Body of pancreas (tissue), 4 donors: ENCODE measurements at regions not wholly inside any gene's neighbourhood (a gene's known extent, or its start where the extent isn't known, plus 50 kb on each side); places are given as distances from the start of the nearest gene placed in this dataset.

Source experiments
- ATAC-seq: fragments of 150-250 bp; one replicate; pipeline ENCODE4 v1.9.1; 2016
- DNase-seq, 4 donors: peaks; one replicate each; pipeline ENCODE4 v3.0.0-alpha.2; 2019
- H3K27ac ChIP-seq, 4 donors: fragments of 200-600 bp; sonication (generic); 1 replicate in 3 of 4; 2 replicates in 1 of 4; pipeline versions ENCODE4 v1.5.1 to v1.6.1; 2016 to 2019; ENCODE audit warnings: mild to moderate bottlenecking in 1 of 4, mixed read lengths in 1 of 4, moderate library complexity in 1 of 4
- H3K27me3 ChIP-seq, 2 donors: fragments of 200-600 bp; sonication (generic); one replicate each; pipeline ENCODE4 v1.6.0; 2016; ENCODE audit warnings: mild to moderate bottlenecking in 1 of 2
- H3K36me3 ChIP-seq, 2 donors: fragments of 200-600 bp; sonication (generic); replicated peaks in 1 of 2; 2 replicates each; pipeline ENCODE4 v1.5.1; 2016; ENCODE audit warnings: low read depth in 2 of 2; ENCODE audit not compliant: insufficient read depth in 1 of 2
- H3K4me1 ChIP-seq: fragments of 200-600 bp; sonication (generic); one replicate; pipeline ENCODE4 v1.6.0; 2016
- H3K4me3 ChIP-seq, 2 donors: fragments of 200-600 bp; sonication (generic); 1 replicate in 1 of 2; 2 replicates in 1 of 2; pipeline ENCODE4 v1.5.1; 2016 to 2019
- H3K9me3 ChIP-seq, 3 donors: fragments of 200-600 bp; sonication (generic); 1 replicate in 2 of 3; 2 replicates in 1 of 3; pipeline ENCODE4 v1.5.1; 2016
- POLR2A ChIP-seq, 3 donors: fragments of 450-650 bp; IDR thresholded peaks; one replicate each; pipeline ENCODE4 v1.6.1; 2016; ENCODE audit warnings: antibody characterized with exemption in 3 of 3, mild to moderate bottlenecking in 2 of 3
- WGBS, 2 donors: methylation state at CpG; one replicate each; pipeline ENCODE4 v1.1.5; 2017; 5-methylcytosine and 5-hydroxymethylcytosine counted together
- intact Hi-C: fragments of 100-400 bp; cut with DNase I; formaldehyde crosslinking; loops from one replicate; pipeline ENCODE4 v1.15.1; 2023
- TF ChIP-seq, protein P1 (sequence below), 7 experiments: fragments of 450-650 bp in 4 of 7; fragments of 200-600 bp in 3 of 7; sonication (generic) in 3 of 7; IDR thresholded peaks; one replicate each; pipeline ENCODE4 v1.5.1; 2016 to 2019; ENCODE audit warnings: antibody characterized with exemption in 7 of 7

GRCh38 chr6:153816366-153816765 lies 222.7 kb upstream of the OPRM1 start:
- peak; percentile 59 to 79 (median 70) for DNase-seq
- 2 to 14% methylated on average over 3 of the region's 3 CpGs for WGBS, 2 donors

DNA sequence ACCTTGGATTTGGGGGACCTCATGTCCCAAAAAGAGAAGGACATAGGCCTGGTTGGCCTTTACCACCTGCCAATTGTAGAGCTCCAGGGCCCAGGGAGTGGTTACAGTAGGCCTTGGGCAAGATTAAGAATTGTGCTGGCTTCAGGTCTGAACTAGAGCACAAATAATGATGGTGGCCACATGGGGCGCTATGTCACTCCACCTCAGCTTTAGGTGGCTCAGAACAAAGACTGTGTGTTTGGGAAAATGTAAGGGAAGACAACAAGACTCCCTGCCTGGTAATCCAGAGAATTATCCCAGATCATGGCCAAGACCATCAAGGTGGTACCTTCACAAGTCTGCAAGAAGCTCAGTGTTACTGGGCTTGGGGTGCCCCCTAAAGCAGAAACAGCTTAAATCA lies 224.9 kb upstream of the OPRM1 start:
- ATAC-seq, result no peak
- Histone ChIP-seq H3K4me1 (peaks cover 15% of the 10 kb centered on the region), H3K27me3 (no peaks in the 10 kb centered on the region), H3K36me3 (no peaks in the 10 kb centered on the region), H3K27ac (no peak overlapping the region), H3K9me3 (peaks cover 0 to 15% (median 0%) of the 10 kb centered on the region in 3 donors), H3K4me3 (no peak overlapping the region)
- WGBS, 2 donors, result 54 to 71% methylated on average over 1 of the region's 1 CpG
- DNase-seq, result no peak
- intact Hi-C loops, result no loop called here
- TF ChIP-seq, protein P1, sequence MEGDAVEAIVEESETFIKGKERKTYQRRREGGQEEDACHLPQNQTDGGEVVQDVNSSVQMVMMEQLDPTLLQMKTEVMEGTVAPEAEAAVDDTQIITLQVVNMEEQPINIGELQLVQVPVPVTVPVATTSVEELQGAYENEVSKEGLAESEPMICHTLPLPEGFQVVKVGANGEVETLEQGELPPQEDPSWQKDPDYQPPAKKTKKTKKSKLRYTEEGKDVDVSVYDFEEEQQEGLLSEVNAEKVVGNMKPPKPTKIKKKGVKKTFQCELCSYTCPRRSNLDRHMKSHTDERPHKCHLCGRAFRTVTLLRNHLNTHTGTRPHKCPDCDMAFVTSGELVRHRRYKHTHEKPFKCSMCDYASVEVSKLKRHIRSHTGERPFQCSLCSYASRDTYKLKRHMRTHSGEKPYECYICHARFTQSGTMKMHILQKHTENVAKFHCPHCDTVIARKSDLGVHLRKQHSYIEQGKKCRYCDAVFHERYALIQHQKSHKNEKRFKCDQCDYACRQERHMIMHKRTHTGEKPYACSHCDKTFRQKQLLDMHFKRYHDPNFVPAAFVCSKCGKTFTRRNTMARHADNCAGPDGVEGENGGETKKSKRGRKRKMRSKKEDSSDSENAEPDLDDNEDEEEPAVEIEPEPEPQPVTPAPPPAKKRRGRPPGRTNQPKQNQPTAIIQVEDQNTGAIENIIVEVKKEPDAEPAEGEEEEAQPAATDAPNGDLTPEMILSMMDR (IDR thresholded peaks at IDR 0.05), result no peak
- TF ChIP-seq POLR2A (IDR thresholded peaks at IDR 0.05), result no peak

More at GRCh38 chr6:153816366-153816765, 222.7 kb upstream of the OPRM1 start:
- Histone ChIP-seq H3K4me1 (peaks cover 19% of the 10 kb centered on the region), H3K4me3 (no peak overlapping the region), H3K36me3 (no peaks in the 10 kb centered on the region), H3K9me3 (peaks cover 0 to 15% (median 0%) of the 10 kb centered on the region in 3 donors), H3K27me3 (no peaks in the 10 kb centered on the region), H3K27ac (peak overlapping the region in 1 of 4 donors; percentile 35)
- TF ChIP-seq, protein P1 (IDR thresholded peaks at IDR 0.05), result no peak
- TF ChIP-seq POLR2A (IDR thresholded peaks at IDR 0.05), result no peak
- intact Hi-C loops, result no loop called here
- peak; percentile 90 for ATAC-seq

DNA sequence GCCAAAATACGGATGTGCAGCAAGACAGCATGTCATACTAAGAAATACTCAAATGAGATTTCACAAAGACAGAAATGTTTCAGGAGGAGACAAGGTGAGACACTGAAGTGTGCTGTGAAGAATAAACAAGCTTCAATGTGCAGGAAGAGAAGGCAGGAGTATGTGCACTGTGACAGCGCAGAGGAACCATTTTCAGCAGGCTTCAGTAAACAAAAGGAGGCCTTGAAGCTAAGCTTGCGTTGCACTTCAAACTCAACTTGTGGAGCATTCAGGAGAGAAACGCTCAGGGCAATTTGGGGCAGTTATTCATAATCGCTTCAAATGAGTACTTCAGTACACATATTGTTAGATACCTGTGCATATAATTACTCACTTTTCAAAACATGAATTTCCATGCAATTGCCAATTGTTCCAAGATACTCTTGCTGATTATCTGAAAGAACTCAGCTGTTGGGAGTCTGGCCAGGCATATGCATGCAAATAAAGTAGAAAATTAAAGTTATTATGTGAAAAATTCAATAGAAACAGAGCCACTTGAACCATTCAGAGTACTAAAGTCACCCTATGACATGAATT lies 234.2 kb upstream of the OPRM1 start:
- DNase-seq, result no peak
- H3K4me3 ChIP-seq, result no peak overlapping the region
- TF ChIP-seq, protein P1 (IDR thresholded peaks at IDR 0.05), result no peak
- TF ChIP-seq POLR2A (IDR thresholded peaks at IDR 0.05), result no peak
- no peak overlapping the region for H3K27ac ChIP-seq
- ATAC-seq, result no peak
- H3K27me3 ChIP-seq, result no peaks in the 10 kb centered on the region
- intact Hi-C loops, result no loop called here
- no peaks in the 10 kb centered on the region for H3K36me3 ChIP-seq
- WGBS, 2 donors, result 37 to 45% methylated on average over 5 of the region's 5 CpGs
- H3K9me3 ChIP-seq, result no peaks in the 10 kb centered on the region
- H3K4me1 ChIP-seq, result no peaks in the 10 kb centered on the region

DNA sequence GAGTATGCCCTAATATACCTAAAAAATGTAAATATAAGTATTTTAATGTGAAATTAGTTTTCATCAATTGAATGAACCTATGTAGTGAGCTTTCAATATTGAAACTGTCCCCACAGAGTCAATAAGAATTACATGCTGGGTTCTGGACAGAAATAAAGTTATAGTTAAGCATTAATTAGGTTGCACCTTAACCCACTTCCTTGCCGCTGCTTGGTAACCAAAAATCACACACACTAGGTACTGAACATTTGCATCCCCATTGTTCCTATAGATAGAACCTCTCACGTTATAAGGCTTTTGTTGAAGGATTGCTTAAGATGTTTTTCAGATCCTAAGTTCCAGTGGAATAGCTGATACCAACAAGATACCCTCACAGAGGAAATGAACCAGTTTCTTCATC lies 237.1 kb upstream of the OPRM1 start:
- TF ChIP-seq, protein P1 (IDR thresholded peaks at IDR 0.05), result no peak
- TF ChIP-seq POLR2A (IDR thresholded peaks at IDR 0.05), result no peak
- ATAC-seq (no peak), DNase-seq (no peak)
- WGBS, 2 donors, result 43 to 72% methylated on average over 2 of the region's 2 CpGs
- intact Hi-C loops, result no loop called here
- no peaks in the 10 kb centered on the region for H3K9me3 ChIP-seq
- no peak overlapping the region for H3K27ac ChIP-seq
- H3K36me3 ChIP-seq, result no peaks in the 10 kb centered on the region
- H3K27me3 ChIP-seq, result no peaks in the 10 kb centered on the region
- no peaks in the 10 kb centered on the region for H3K4me1 ChIP-seq
- H3K4me3 ChIP-seq, result no peak overlapping the region

GRCh38 chr6:153800580-153801188 lies 238.4 kb upstream of the OPRM1 start:
- no peaks in the 10 kb centered on the region for H3K4me1 ChIP-seq
- no peaks in the 10 kb centered on the region for H3K9me3 ChIP-seq
- no peak overlapping the region for H3K4me3 ChIP-seq
- ATAC-seq, result no peak
- 90 to 96% methylated on average over 4 of the region's 4 CpGs for WGBS, 2 donors
- TF ChIP-seq, protein P1 (IDR thresholded peaks at IDR 0.05), result no peak
- no peak for TF ChIP-seq POLR2A (IDR thresholded peaks at IDR 0.05)
- H3K27ac ChIP-seq, result no peak overlapping the region
- no peaks in the 10 kb centered on the region for H3K36me3 ChIP-seq
- no peak for DNase-seq
- no peaks in the 10 kb centered on the region for H3K27me3 ChIP-seq
- intact Hi-C loops, result no loop called here
